NCI-H1417 treated with DMSO at 0.1 percent for 48 hours (cell line): ENCODE measurements at regions not wholly inside any gene's neighbourhood (a gene's known extent, or its start where the extent isn't known, plus 50 kb on each side); places are given as distances from the start of the nearest gene placed in this dataset.

ENCODE experiments used
- DNase-seq: peaks from one replicate; lab custom pipeline; 2025; lab: John Stamatoyannopoulos, UW

DNA sequence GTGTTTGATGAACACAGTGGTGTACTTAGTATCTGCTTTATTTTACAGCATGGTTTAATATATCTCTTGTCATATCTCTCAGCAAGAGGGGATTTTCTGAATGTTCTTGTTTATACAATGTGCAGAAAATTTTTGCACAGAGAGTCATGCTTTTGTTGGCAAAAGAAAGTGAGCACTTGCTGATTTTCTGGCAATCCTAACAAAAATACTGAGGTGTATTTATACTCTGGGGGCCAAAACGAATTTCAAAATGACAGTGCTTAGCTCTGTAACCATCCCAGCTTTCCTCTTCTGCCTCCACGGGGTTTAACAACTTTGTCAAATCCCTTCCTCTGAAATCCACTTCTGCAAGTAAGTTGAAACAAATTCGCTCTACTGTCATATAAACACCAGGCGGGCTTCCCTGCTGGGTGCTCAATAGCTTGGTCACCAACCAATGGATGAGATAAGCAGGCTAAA is 169.2 kb downstream of the NOC3L start:
- DNase-seq, result no peak

DNA sequence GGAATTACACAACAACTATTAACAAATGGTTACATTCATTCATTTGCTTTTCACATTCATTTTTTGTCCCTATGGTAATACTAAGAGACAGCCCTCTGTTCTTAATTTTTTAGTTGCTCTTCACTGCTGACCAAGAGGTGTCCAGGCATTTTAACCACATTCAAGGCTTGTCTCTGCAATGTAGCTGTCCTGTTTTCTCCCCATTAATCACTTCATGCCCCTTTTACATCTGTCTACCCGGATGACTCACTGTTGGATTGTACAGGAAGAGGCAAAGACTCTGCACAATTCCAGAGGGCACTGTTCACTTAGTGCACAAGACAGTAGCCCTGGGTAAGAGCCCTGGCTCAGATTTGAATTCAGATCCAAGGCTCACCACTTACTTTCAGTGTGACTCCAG is 168.5 kb downstream of the NOC3L start:
- DNase-seq, result no peak

DNA sequence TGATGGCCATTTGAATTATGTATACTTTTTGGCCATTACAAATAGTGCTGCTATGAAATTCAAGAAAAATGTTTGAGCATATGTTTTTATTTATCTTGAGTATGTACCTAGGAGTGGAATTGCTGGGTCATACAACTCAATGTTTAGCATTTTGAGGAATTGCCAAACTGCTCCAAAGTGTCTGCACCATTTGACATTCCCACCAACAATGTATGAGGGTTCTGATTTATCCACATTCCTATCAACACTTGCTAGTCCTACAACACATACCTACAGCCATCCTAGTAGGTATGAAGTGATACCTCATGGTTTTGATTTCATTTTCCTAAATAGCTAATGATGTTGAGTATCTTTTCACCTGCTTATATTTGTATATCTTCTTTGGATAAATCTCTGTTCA is 165.5 kb downstream of the NOC3L start:
- no peak for DNase-seq

- DNase-seq, result no peak
Observed at GRCh38 chr10:94198324-94198723, 164.4 kb downstream of the NOC3L start.

DNA sequence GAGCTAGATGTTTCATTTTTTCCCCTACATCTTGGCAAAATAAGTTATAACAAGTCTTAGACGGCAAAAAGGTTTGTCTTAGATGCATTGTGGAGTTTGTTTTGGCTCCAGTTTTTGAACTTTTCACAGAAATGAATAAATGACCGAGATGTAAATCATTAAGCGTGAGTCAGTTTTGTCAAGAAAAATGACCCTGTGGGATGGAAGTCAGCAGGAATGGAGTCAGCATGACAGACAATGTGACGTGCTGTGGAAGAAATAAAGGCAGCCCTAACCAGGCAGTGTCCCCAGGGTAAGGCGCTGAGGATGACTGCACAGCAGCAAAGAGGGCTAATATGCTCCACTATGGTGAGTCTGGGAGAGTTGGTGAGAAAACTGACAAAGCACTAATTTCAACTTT is 163.2 kb downstream of the NOC3L start:
- no peak for DNase-seq

DNA sequence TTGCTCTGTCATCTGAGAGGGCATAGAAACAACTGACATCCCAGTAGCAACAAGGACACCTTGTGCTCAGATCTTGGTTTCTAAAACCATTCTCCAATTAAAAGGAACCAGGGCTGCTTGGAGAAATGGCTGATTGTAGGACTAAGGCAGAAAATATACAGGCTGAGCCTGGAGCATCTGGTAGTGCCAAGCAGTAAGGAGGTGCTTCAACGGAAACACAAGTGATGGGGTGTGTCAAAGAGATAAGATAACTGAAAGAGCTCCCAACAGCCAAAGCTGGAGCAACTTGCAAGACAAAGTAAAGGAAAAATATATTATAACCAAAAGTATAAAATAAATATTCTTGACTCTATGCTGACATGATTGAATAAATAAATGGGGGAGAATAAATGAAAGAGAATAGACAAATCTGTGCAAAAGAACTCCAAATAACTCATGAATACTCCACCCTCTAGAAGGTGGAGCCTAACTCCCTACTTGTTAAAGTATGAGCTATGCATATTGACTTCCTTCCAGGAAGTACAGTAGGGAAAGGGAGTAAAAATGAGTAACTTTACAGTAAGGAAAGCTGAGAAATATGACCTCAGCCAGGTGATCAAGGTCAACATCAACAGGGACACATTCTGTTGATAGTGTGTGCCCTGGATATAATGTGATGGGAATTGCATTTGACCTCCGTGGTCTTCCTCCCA is 162.4 kb downstream of the NOC3L start:
- no peak for DNase-seq

- DNase-seq, result no peak
Observed at GRCh38 chr10:94205396-94205831, 157.3 kb downstream of the NOC3L start.

- no peak for DNase-seq
Observed at GRCh38 chr10:94206176-94206575, 156.6 kb downstream of the NOC3L start.

DNA sequence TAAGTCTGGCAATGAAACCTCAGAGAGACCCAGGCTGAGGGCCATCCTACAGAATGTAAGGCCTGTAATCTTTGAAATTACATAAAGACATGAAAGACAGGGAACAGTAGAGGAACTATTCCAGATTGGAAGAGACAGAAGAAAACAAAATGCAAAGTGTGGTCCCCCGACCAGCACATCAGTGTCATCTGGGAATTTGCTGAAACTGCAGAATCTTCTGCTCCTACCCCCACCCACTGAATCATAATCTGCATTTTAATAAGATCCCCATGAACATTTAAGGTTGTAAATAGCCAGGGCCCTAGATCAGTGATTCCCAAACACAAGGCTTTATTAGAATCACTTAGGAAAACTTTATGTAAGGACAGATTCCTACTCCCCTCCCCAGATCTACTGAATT is 154.4 kb downstream of the NOC3L start:
- no peak for DNase-seq

- DNase-seq, result no peak
Observed at GRCh38 chr10:94210440-94211168, 152.1 kb downstream of the NOC3L start.

DNA sequence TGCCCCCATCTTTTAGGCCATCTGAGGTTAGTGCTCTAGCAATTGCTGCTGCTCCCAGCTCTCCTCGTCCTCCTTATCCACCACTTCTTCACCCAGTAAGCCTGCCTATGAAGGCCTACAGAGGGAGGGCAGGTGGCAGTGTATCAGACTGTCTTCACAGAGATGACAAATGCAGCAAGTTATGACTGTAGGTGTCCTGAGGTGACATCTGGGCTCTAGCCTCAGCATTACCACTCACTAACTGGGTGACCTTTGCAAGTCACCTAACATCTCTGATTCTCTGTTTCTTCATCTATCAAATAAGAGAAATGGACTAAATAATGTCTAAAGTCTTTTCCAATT is 151.6 kb downstream of the NOC3L start:
- no peak for DNase-seq

DNA sequence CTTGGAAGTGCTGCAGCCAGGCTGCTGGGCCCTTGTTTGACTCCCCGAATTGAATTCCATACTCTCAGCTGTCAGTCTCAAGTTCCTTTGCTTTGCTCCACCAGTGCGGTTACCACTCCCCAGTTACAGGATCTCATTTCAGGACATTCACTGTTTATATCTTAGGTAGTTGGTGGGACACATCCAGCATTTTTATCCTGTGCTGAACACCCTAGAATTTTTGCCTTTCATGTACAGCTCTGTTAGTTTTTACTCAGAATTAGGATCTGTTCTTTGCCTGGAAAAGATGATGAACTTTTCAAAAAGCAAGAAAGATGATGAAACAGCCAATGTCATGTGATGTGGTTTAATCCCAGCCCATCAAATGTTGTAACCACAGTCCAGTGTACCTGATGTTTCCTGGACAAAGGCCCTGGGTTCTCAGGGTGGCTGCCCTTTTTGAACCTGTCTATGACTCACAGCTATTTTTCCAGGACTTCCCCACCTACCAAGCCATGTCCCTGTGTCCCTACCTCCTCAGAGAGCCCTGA is 149.7 kb downstream of the NOC3L start:
- DNase-seq, result no peak

DNA sequence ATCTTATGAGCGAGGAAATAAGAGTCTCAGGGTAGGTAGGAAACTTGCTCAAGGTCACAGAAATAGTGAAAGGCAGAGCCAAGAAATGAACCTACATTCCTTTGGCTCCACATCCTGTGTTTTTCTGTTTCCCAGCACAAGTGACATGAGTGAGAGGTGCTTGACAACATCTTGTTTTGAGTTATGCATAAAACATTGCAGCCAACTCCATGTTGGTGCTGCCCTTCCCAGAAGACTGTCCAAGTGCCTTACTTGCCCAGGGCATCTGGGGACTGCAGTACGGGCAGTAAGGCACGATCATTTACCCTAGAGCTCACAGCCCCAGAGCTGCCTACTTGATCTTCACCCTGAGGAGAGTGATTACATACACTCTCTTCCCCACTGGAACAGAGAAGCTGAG is 148.8 kb downstream of the NOC3L start:
- DNase-seq, result no peak

DNA sequence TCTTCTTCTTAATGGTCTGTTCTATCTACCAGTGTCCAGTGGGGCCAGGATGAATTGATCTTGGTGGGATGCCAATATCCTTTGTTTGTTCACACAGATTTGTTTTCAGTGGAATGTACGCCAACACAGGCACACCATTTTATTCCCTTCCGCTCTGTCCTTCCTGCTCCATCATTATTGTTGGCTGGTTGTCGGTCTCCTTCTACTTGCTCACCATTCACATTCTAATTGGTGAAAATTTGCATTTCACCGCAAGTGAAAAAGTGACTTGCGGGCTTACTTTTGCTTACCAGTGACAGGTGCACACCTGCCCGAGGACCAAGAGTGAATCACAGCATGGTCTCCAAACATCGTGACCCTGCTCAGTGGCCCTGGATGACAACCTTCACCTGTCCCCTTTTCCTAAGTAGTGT is 148.3 kb downstream of the NOC3L start:
- no peak for DNase-seq

DNA sequence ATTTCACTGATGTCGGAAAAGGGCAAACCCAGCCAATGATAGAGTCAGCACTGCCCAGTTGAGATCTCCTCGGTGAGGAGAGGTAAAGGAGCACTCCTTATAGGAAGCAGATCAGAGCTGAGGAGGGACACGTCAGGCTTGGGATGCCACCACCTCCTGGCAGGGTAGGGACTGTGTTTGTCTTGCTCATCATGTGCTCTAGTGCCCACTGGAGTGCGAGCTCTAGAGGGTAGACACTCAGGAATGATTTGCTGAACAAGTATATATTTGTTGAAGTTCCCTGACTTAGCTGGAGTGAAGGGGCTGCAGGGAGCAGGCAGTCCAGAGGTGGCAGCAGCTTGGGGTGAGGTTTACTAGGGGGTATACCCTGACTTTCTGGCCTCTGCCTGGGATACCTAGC is 146.5 kb downstream of the NOC3L start:
- DNase-seq, result no peak

- DNase-seq, result no peak
Observed at GRCh38 chr10:94217411-94217810, 145.3 kb downstream of the NOC3L start.

GRCh38 chr10:94218493-94219183 is 144.1 kb downstream of the NOC3L start:
- DNase-seq, result no peak

DNA sequence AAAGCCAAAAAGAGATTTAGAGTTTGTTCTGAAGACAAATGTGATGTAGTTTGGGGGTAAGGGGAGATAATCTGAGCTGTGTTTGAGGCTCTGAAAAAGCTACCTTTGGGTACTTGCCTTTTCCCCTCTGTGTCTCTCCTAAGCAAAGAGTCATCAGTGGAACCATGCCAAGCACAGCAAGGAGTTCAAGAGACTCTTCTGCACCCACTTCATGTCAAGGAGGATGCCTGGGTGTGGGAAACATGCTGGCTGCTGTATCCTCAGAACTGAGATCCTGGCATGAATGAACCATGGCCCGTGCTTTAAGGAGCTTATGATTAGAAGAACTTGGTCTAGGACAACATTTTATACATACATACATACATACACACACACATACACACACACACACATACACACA is 142.9 kb downstream of the NOC3L start:
- no peak for DNase-seq

DNA sequence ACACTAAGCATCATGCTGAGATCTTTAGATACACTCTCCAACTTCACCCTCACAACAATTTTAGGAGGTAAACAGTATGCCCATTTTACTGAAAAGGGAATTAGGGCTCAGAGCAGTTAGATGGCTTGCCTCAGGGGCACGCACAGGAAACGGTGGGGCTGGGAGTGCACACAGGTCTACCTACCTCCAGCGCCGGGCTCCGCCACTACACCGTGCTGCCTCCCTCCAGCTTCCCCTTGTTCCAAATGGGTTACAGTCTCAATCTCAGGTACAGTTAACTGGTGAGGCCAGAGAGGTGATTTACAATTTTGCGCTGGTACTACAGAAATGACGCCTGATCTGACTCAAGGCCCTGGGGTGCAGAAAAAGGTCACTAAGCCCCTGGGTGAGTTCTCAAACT is 142.0 kb downstream of the NOC3L start:
- no peak for DNase-seq

GRCh38 chr10:94223702-94224370 is 138.9 kb downstream of the NOC3L start:
- no peak for DNase-seq

DNA sequence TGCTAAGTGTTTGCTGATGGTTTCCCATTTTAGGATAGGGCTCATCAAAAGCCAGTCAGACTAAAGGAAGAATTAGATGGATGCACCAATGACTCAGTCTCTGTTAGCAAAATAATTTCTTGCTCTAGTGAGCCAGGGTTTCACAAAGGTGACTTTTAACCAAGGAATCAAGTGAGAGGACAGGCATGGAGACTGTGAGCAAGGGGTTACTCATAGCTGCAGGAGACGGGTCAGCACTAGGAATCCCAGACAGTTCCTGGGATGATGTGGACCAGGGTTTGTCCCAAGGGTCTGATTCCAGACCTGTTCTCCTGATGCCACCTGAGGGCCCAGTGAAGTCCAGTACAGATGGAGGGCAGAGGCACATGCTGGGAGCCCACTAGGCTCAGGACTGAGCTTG is 138.1 kb downstream of the NOC3L start:
- DNase-seq, result no peak

GRCh38 chr10:94225589-94225988 is 137.2 kb downstream of the NOC3L start:
- no peak for DNase-seq
